CD4-positive, alpha-beta T cell treated with Interferon gamma for 1 hour (primary cell): ENCODE measurements at regions not wholly inside any gene's neighbourhood (a gene's known extent, or its start where the extent isn't known, plus 50 kb on each side); places are given as distances from the start of the nearest gene placed in this dataset.

Experiments
- DNase-seq: peaks from one replicate; pipeline ENCODE4 v3.0.0-alpha.2; 2020

DNA sequence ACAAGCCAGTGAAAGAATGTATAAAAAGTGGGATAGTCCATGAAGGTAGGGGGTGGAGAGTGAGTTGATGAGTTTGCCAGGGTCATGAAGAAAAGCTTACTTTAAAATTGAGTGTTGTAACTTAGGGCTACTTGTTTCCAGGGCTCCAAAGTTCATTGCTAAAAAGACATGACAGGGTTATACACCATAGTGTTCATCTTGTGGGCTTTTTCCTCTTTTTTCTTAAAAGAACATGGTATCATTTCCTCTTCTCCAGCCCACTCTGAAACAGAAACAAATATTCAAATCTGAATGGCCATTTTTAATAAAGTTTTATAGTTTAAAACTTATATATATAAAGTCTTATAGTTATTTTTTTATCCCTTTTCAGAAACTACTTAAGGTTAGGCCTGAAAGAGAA lies 115.7 kb upstream of the SMC2 start:
- DNase-seq: no peak

DNA sequence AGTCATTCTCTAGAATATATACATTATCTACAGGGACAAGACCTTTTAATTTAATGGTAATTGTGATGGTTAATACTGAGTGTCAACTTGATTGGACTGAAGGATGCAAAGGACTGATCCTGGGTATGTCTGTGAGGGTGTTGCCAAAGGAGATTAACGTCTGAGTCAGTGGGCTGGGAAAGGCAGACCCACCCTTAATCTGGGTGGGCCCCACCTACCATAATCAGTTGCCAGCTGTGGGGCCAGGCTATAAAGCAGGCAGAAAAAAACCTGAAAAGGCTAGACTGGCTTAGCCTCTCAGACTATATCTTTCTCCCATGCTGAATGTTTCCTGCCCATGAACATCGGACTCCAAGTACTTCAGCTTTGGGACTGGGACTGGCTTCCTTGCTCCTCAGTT lies 112.2 kb upstream of the SMC2 start:
- no peak for DNase-seq

- DNase-seq: no peak
These were observed 109.0 kb upstream of the SMC2 start for GRCh38 chr9:103985077-103985476.

- DNase-seq: no peak
These were observed 105.3 kb upstream of the SMC2 start for GRCh38 chr9:103988821-103989220.

DNA sequence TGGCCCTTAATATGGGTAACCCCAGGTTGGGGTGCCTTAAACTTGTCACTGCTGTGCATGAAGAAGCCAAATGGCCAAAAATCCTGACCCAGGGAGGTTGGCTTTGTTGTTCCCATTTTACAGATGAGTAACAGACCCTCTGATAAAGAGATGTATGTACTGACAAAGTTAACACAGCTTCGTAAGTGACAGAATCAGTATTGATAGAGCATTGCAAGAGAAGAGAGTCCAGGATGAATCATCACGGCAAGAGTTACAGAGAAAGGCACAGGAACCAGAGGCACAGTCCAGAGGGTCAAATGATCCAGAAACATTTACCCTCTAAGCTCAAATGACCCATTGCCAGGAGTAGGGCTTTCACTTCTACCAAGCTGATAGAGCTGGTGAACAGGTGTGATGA lies 103.8 kb upstream of the SMC2 start:
- no peak for DNase-seq

- DNase-seq: no peak
These were observed 103.1 kb upstream of the SMC2 start for GRCh38 chr9:103991001-103991400.

- no peak for DNase-seq
These were observed 102.4 kb upstream of the SMC2 start for GRCh38 chr9:103991698-103992097.

- no peak for DNase-seq
These were observed 101.0 kb upstream of the SMC2 start for GRCh38 chr9:103992938-103993579.

DNA sequence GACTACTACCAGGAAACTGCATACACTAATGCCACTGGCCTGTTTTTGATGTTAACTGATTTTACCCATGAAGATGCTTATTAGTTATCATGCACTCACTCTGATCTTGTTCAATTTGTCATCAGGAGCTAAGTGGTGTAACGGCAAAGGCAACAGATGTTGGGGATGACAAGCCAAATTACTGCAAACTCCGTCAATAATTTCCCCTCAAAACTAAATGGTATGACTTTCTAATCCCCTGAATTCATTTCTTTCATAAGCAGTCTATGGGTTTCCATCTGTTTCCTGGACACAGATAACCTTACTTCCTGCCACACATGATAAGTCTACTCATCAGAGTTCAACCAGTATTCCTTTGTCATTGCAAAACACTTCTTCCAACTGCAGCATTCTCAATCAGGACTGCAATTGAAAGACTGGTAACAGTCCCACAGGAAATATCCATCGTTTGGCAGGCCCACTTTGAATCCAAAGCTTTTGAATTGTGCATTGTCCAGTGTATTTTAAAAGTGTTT lies 96.2 kb upstream of the SMC2 start:
- DNase-seq: no peak

DNA sequence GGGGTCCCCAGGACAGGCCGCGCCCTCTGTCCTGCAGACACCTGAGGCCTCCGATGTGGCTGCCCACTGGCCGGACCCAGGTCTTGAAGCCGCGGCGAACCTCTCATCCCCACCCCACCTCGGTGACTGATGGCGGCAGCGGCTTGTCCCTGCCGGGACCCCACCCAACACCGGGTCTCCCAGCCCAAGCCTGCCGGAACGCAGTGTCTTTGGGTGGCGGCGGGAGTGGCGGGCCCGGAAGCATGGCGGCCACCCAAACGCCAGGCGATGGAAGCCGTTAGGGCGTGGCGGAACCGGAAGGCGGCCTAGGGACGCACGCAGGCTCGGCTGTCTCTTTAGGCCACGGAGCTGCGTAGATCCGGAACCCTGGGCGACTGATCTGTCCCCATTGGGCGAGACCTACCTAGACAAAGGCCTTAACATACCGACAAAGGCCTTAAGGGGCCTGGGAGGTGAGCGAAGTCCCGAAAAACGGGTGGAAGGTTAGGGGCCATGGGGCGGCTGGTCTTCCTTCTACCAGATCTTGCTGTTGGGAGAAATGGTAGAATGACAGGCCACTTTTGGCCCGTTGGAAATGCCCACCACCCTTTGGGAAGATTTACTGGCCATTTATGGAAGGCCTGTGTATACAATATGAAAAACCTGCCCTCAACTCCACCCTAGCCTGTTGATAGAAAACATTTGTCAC lies 94.6 kb upstream of the SMC2 start:
- DNase-seq: no peak

- DNase-seq: no peak
These were observed 84.3 kb upstream of the SMC2 start for GRCh38 chr9:104009826-104010225.

DNA sequence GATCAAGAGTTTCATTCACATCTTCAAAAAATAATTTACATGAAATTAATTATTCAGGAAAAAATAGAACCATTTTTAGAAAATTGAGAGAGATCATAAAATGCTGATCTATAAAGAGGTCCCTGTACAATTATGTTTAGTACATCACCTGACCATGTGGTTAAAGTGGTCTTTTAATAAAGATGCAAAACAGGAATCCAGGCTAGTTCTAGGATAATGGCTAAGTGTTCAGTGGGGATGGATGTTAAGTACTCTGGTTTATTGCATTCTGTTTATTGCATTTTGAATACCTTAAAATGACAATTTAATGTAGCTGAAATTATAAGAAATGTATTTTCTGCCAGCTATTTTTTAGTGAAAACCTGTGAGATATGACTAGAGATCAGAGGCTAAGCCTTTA lies 72.0 kb upstream of the SMC2 start:
- DNase-seq: no peak

GRCh38 chr9:104025104-104025503 lies 69.0 kb upstream of the SMC2 start:
- no peak for DNase-seq

DNA sequence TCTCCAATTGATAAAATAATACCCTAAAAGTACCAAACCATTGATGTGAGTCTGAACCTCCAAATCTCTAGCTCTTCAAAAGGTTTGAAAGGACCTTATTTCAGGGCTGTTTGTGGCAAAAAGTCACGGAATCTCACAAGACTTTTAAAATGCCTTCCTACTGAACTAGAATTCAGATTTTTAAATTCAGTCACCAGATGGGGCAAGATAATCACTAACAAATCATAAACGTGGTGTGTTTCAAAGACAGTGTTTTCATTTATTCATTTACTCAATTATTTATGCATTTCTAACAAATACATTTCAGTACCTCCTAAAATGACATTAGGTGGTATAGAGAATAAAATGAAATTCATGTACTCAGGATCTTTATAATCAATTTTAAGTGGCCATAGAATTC lies 68.2 kb upstream of the SMC2 start:
- DNase-seq: no peak

DNA sequence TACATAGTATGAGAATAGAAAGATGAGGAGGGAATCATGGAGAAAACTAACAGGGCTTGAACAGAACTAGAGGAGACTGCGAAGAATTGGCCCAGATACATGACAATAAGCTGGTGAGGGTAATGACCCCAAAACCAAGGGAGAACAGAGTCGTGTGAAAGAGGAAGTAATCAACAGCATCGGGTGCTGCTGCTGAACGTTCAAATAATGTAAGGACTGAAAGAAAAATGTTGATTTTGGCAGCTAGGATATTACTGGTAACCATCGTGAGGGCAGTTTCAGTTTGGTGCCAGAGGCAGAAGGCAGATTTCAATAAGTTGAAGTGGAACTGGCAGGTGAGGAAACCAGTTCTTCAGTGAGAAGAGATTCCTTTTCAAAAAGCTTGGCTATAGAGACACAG lies 66.8 kb upstream of the SMC2 start:
- no peak for DNase-seq

DNA sequence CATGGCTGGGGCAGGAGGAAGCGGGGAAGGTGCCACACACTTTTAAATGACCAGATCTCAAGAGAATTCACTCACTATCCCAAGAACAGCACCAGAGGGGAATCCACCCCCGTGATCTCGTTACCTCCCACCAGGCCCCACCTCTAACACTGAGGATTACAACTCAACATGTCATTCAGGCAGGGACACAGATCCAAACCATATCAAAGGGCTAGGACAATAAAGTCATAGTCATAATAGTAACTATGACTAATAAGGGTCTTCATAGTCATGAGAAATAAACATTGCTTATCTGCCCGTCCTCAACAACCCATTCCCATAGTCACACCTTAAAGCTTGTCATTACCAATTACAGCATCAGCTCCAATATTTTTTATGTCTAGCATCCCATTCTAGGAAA lies 65.3 kb upstream of the SMC2 start:
- no peak for DNase-seq
